Skeletal muscle satellite cell (primary cell): ENCODE measurements at regions not wholly inside any gene's neighbourhood (a gene's known extent, or its start where the extent isn't known, plus 50 kb on each side); places are given as distances from the start of the nearest gene placed in this dataset.

Experiments used
- H3K27me3 ChIP-seq: 2 replicates; pipeline ENCODE4 v1.7.0; 2013; ENCODE audit warnings: low read length; ENCODE audit not compliant: control insufficient read depth, insufficient read depth
- H3K36me3 ChIP-seq: 2 replicates; pipeline ENCODE4 v1.7.0; 2013; ENCODE audit warnings: mild to moderate bottlenecking, control low read depth, low read length; ENCODE audit not compliant: insufficient read depth
- H3K4me1 ChIP-seq: 2 replicates; pipeline ENCODE4 v1.7.0; 2013; ENCODE audit warnings: low read length; ENCODE audit not compliant: control insufficient read depth, insufficient read depth
- H3K4me2 ChIP-seq: 2 replicates; pipeline ENCODE4 v1.7.0; 2013; ENCODE audit warnings: mild to moderate bottlenecking, low read length
- H3K4me3 ChIP-seq: 2 replicates; pipeline ENCODE4 v1.7.0; 2013; ENCODE audit warnings: low read length
- H3K9ac ChIP-seq: 2 replicates; pipeline ENCODE4 v1.7.0; 2013; ENCODE audit warnings: mild to moderate bottlenecking, low read depth, low read length, moderate library complexity
- H3K9me3 ChIP-seq: replicated peaks from 2 replicates; pipeline ENCODE4 v1.7.0; 2013; ENCODE audit warnings: mild to moderate bottlenecking, control low read depth, low read length

- no peaks in the 10 kb centered on the region for H3K9me3 ChIP-seq
- H3K27me3 ChIP-seq, result no peaks in the 10 kb centered on the region
- H3K4me2 ChIP-seq, result no peak overlapping the region
- H3K4me3 ChIP-seq, result no peak overlapping the region
- no peaks in the 10 kb centered on the region for H3K36me3 ChIP-seq
- no peak overlapping the region for H3K9ac ChIP-seq
- no peaks in the 10 kb centered on the region for H3K4me1 ChIP-seq
Measured at GRCh38 chr5:143723159-143723558, 88.8 kb upstream of the HMHB1 start.

- no peak overlapping the region for H3K4me3 ChIP-seq
- no peaks in the 10 kb centered on the region for H3K9me3 ChIP-seq
Measured at GRCh38 chr5:143721925-143722324, 90.0 kb upstream of the HMHB1 start.

GRCh38 chr5:143720689-143721088 is 91.3 kb upstream of the HMHB1 start:
- peaks cover 8% of the 10 kb centered on the region for H3K4me1 ChIP-seq
- H3K9ac ChIP-seq, result no peak overlapping the region
- no peak overlapping the region for H3K4me2 ChIP-seq
- H3K27me3 ChIP-seq, result no peaks in the 10 kb centered on the region
- H3K4me3 ChIP-seq, result no peak overlapping the region
- H3K36me3 ChIP-seq, result no peaks in the 10 kb centered on the region
- no peaks in the 10 kb centered on the region for H3K9me3 ChIP-seq

More at GRCh38 chr5:143721925-143722324, 90.0 kb upstream of the HMHB1 start:
- Histone ChIP-seq H3K9ac (no peak overlapping the region), H3K4me1 (peaks cover 8% of the 10 kb centered on the region), H3K4me2 (no peak overlapping the region), H3K27me3 (no peaks in the 10 kb centered on the region), H3K36me3 (no peaks in the 10 kb centered on the region)

- Histone ChIP-seq H3K4me2 (no peak overlapping the region), H3K4me1 (peaks cover 14% of the 10 kb centered on the region), H3K27me3 (no peaks in the 10 kb centered on the region), H3K4me3 (no peak overlapping the region), H3K9ac (no peak overlapping the region), H3K9me3 (no peaks in the 10 kb centered on the region), H3K36me3 (no peaks in the 10 kb centered on the region)
Measured at GRCh38 chr5:143717400-143717799, 94.6 kb upstream of the HMHB1 start.

- no peaks in the 10 kb centered on the region for H3K27me3 ChIP-seq
- H3K4me1 ChIP-seq, result peaks cover 14% of the 10 kb centered on the region
- no peak overlapping the region for H3K9ac ChIP-seq
- no peak overlapping the region for H3K4me2 ChIP-seq
- no peaks in the 10 kb centered on the region for H3K9me3 ChIP-seq
- H3K36me3 ChIP-seq, result no peaks in the 10 kb centered on the region
- H3K4me3 ChIP-seq, result no peak overlapping the region
Measured at GRCh38 chr5:143716881-143717280, 95.1 kb upstream of the HMHB1 start.

GRCh38 chr5:143715616-143716015 is 96.3 kb upstream of the HMHB1 start:
- Histone ChIP-seq H3K4me1 (peaks cover 14% of the 10 kb centered on the region), H3K4me2 (no peak overlapping the region), H3K36me3 (no peaks in the 10 kb centered on the region), H3K9ac (no peak overlapping the region), H3K9me3 (no peaks in the 10 kb centered on the region), H3K4me3 (no peak overlapping the region), H3K27me3 (no peaks in the 10 kb centered on the region)

GRCh38 chr5:143714629-143715028 is 97.3 kb upstream of the HMHB1 start:
- Histone ChIP-seq H3K4me1 (peaks cover 14% of the 10 kb centered on the region), H3K9me3 (no peaks in the 10 kb centered on the region), H3K9ac (no peak overlapping the region)

GRCh38 chr5:143713047-143714003 is 98.6 kb upstream of the HMHB1 start:
- Histone ChIP-seq H3K27me3 (no peaks in the 10 kb centered on the region), H3K4me2 (no peak overlapping the region), H3K36me3 (no peaks in the 10 kb centered on the region), H3K4me1 (peaks cover 14% of the 10 kb centered on the region), H3K9ac (no peak overlapping the region), H3K9me3 (no peaks in the 10 kb centered on the region), H3K4me3 (no peak overlapping the region)

More at GRCh38 chr5:143714629-143715028, 97.3 kb upstream of the HMHB1 start:
- Histone ChIP-seq H3K4me2 (no peak overlapping the region), H3K27me3 (no peaks in the 10 kb centered on the region), H3K36me3 (no peaks in the 10 kb centered on the region), H3K4me3 (no peak overlapping the region)

GRCh38 chr5:143708672-143709071 is 103.3 kb upstream of the HMHB1 start:
- Histone ChIP-seq H3K27me3 (no peaks in the 10 kb centered on the region), H3K9ac (no peak overlapping the region), H3K9me3 (no peaks in the 10 kb centered on the region), H3K36me3 (no peaks in the 10 kb centered on the region), H3K4me2 (no peak overlapping the region), H3K4me1 (no peaks in the 10 kb centered on the region), H3K4me3 (no peak overlapping the region)

GRCh38 chr5:143707806-143708205 is 104.2 kb upstream of the HMHB1 start:
- Histone ChIP-seq H3K4me3 (no peak overlapping the region), H3K9me3 (no peaks in the 10 kb centered on the region), H3K36me3 (no peaks in the 10 kb centered on the region), H3K27me3 (no peaks in the 10 kb centered on the region), H3K9ac (no peak overlapping the region), H3K4me1 (no peaks in the 10 kb centered on the region), H3K4me2 (no peak overlapping the region)

GRCh38 chr5:143705381-143705780 is 106.6 kb upstream of the HMHB1 start:
- H3K9ac ChIP-seq, result no peak overlapping the region

GRCh38 chr5:143703659-143704058 is 108.3 kb upstream of the HMHB1 start:
- Histone ChIP-seq H3K4me2 (no peak overlapping the region), H3K27me3 (no peaks in the 10 kb centered on the region), H3K4me3 (no peak overlapping the region), H3K4me1 (no peaks in the 10 kb centered on the region), H3K9ac (no peak overlapping the region), H3K36me3 (no peaks in the 10 kb centered on the region), H3K9me3 (no peaks in the 10 kb centered on the region)

More at GRCh38 chr5:143705381-143705780, 106.6 kb upstream of the HMHB1 start:
- no peak overlapping the region for H3K4me2 ChIP-seq
- H3K4me1 ChIP-seq, result no peaks in the 10 kb centered on the region
- no peak overlapping the region for H3K4me3 ChIP-seq
- H3K9me3 ChIP-seq, result no peaks in the 10 kb centered on the region
- H3K27me3 ChIP-seq, result no peaks in the 10 kb centered on the region
- no peaks in the 10 kb centered on the region for H3K36me3 ChIP-seq
